NCI-H2081 (cell line): ENCODE measurements at regions not wholly inside any gene's neighbourhood (a gene's known extent, or its start where the extent isn't known, plus 50 kb on each side); places are given as distances from the start of the nearest gene placed in this dataset.
A peak's percentile ranks its signal among the peaks of the same experiment; 100 is the strongest.
"Not testable (repeated sequence)": the region's sequence is repeated elsewhere in the genome, so short reads cannot be mapped to it uniquely, and the experiment has no call there.

Source experiments
- DNase-seq, 2 experiments: peaks; one replicate each; lab custom pipeline; 2025; lab: John Stamatoyannopoulos, UW

- DNase-seq: no peak
Measured at GRCh38 chr15:38961931-38962330, 397.3 kb upstream of the RASGRP1 start.

- no peak for DNase-seq
Measured at GRCh38 chr15:38972831-38973230, 408.2 kb upstream of the RASGRP1 start.

GRCh38 chr15:38975282-38975990, 410.8 kb upstream of the RASGRP1 start:
- DNase-seq: no peak

GRCh38 chr15:38991126-38991525, 426.5 kb upstream of the RASGRP1 start:
- peak in 1 of 2 experiments; percentile 2 for DNase-seq

- no peak for DNase-seq
Measured at GRCh38 chr15:38991701-38992100, 427.1 kb upstream of the RASGRP1 start.

- no peak for DNase-seq
Measured at GRCh38 chr15:38992506-38992905, 427.9 kb upstream of the RASGRP1 start.

GRCh38 chr15:38992930-38993329, 428.3 kb upstream of the RASGRP1 start:
- DNase-seq: no peak

- no peak for DNase-seq
Measured at GRCh38 chr15:38994310-38994709, 429.7 kb upstream of the RASGRP1 start.

GRCh38 chr15:38996111-38996631, 431.6 kb upstream of the RASGRP1 start:
- DNase-seq: no peak

GRCh38 chr15:38997841-38998240, 433.2 kb upstream of the RASGRP1 start:
- DNase-seq: no peak

GRCh38 chr15:39000008-39000734, 435.6 kb upstream of the RASGRP1 start:
- no peak for DNase-seq

GRCh38 chr15:39009740-39010139, 445.1 kb upstream of the RASGRP1 start:
- DNase-seq: no peak

GRCh38 chr15:39011066-39011465, 446.5 kb upstream of the RASGRP1 start:
- DNase-seq: not testable (repeated sequence)

- no peak for DNase-seq
Measured at GRCh38 chr15:39013262-39013661, 448.6 kb upstream of the RASGRP1 start.

- no peak for DNase-seq
Measured at GRCh38 chr15:39014682-39015081, 450.1 kb upstream of the RASGRP1 start.

GRCh38 chr15:39016706-39017105, 452.1 kb upstream of the RASGRP1 start:
- DNase-seq: no peak

GRCh38 chr15:39018966-39019365, 454.4 kb upstream of the RASGRP1 start:
- no peak for DNase-seq

- DNase-seq: no peak
Measured at GRCh38 chr15:39021341-39021740, 456.7 kb upstream of the RASGRP1 start.

- DNase-seq: no peak
Measured at GRCh38 chr15:39022532-39023305, 458.1 kb upstream of the RASGRP1 start.

GRCh38 chr15:39025321-39025720, 460.7 kb upstream of the RASGRP1 start:
- DNase-seq: no peak

- no peak for DNase-seq
Measured at GRCh38 chr15:39025881-39026280, 461.3 kb upstream of the RASGRP1 start.

GRCh38 chr15:39028069-39028468, 463.5 kb upstream of the RASGRP1 start:
- DNase-seq: no peak

GRCh38 chr15:39029741-39030140, 465.1 kb upstream of the RASGRP1 start:
- DNase-seq: no peak
